DMS114 treated with DMSO at 0.1 percent for 48 hours (cell line): ENCODE measurements at regions not wholly inside any gene's neighbourhood (a gene's known extent, or its start where the extent isn't known, plus 50 kb on each side); places are given as distances from the start of the nearest gene placed in this dataset.

ENCODE experiments used
- DNase-seq: peaks from one replicate; lab custom pipeline; 2025; ENCODE audit not compliant: unreplicated experiment; lab: John Stamatoyannopoulos, UW

GRCh38 chr4:13059019-13059418 lies 425.1 kb downstream of the RAB28 start:
- no peak for DNase-seq

DNA sequence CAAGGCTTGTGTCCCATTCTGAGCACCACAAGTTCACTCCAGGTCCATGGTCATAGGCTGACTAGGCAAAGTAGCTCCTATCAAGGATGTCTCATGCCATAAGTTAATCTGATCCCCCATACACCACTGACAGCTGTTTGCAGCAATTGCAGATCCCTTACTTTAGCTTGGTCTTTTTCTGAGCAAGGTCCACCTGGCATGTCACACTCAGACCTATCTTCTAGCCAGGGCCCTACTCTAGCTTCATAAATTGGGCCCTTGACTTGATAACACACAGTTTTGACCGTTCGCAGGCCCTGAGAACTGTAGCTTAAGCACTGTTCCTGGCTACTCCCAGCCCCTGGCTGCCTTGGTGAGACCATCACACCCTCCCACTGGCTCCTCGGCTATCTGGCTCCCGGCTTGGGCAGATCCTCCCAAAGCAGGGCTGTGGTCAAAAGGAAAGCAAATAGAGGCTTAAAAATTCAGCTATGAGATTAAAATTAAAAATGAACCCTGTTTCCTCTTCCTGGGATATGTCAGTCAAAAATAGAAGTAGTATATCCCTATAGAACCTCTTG lies 427.4 kb downstream of the RAB28 start:
- DNase-seq: no peak

DNA sequence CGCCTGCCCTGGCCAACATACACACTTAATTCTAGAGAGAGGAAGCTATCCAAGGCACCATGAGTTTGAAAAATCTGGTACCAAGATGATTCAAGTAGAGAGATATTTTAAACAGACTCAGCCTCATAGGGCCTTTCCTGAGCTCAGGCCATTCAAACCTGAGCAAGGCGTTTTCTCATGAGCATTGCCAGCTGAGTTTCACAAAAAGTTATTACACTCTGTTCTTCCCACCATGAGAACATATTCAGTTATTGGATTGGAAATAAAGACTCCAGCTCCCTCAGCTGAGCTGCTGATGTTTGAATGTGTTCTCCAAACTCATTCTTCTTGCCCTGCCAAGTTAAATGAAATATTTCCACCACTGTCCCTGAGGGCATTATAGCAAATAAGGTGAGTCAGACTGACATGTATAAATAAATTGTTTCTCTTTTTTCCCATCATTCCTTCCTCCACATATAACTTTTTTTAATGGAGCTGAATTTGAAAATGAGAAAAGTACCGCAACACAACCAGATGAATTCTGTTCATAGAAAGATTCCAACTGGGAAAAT lies 429.6 kb downstream of the RAB28 start:
- no peak for DNase-seq

- DNase-seq: no peak
Observed at GRCh38 chr4:13047591-13047990, 436.5 kb downstream of the RAB28 start.

GRCh38 chr4:13036841-13037240 lies 447.3 kb downstream of the RAB28 start:
- DNase-seq: no peak

GRCh38 chr4:13032936-13033335 lies 451.2 kb downstream of the RAB28 start:
- DNase-seq: no peak

- no peak for DNase-seq
Observed at GRCh38 chr4:13024147-13025105, 459.7 kb downstream of the RAB28 start.

GRCh38 chr4:13007802-13008470 lies 476.2 kb downstream of the RAB28 start:
- no peak for DNase-seq

DNA sequence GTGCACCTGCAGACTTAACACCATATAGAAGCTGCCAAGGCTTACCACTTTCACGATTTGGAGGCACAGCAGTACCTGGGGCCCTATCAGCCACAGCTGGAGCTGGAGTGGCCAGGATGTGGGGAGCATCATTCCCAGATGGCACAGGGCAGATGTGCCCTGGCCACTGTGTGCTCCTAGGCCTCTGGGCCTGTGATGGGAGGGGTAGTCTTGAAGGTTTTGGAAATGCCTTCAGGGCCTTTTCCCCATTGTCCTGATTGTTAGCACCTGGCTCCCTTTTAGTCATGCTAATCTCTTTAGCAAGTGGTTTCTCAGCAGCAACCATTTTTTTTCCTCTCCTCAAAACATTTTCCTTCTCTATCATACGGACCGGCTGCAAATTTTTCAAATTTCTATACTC lies 490.2 kb downstream of the RAB28 start:
- no peak for DNase-seq

DNA sequence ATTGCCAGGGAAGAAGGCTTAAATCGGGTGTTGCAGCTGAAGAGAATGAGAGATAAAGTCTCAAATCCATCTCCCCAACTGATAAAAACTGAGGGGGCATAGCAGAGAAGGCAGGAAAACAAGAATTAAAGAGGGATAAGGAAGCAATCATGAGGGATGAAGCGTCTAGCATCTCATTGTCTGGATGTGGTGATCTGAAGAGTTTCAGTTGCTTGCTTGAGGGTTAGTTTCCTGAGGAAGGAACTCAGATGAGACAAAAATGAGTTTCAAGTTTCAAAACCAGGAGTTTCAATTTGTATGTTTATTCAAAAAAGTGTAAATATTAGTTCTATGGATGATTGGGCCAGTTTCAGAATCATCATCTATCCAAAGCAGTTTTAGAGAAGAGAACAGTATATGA lies 496.9 kb downstream of the RAB28 start:
- no peak for DNase-seq

DNA sequence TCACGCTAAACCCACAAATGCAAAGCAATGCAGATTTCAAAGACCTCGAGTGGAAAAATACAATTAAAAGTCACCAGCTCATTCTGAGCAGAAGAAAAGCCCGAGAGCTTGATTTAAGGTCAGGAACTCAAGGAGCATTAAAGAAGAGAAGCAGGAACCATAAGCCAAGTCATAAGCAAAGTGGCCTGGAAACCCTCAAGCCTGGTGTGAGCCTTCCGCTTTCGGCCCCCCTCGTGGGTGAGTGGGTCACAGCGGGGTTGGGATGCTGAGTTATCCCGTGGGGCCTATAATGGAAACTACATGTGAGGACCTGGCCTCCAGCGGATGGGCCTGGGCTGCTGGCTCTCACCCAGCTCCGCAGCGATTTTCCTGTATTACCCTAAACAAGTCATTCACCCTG lies 504.3 kb downstream of the RAB28 start:
- no peak for DNase-seq

DNA sequence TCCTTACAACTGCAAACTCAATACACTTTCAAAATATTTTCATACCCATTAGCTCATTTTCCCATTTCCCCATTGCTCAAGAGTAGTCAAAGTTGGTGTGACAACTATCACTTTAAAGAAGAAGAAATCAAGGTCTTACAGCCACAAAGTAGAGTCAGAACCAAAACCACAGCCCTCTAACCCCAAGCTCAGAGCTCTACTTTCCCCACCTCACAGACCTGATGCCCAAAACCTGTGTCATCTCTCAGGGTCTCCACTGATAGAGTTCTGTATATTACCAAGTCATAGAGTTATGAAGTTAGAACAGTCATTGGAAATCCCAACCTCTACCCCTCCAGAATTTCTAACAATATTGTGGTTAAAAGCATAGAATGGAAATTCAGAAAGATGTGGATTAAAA lies 505.8 kb downstream of the RAB28 start:
- no peak for DNase-seq

GRCh38 chr4:12975511-12975910 lies 508.6 kb downstream of the RAB28 start:
- DNase-seq: no peak

GRCh38 chr4:12973522-12973921 lies 510.6 kb downstream of the RAB28 start:
- DNase-seq: no peak

DNA sequence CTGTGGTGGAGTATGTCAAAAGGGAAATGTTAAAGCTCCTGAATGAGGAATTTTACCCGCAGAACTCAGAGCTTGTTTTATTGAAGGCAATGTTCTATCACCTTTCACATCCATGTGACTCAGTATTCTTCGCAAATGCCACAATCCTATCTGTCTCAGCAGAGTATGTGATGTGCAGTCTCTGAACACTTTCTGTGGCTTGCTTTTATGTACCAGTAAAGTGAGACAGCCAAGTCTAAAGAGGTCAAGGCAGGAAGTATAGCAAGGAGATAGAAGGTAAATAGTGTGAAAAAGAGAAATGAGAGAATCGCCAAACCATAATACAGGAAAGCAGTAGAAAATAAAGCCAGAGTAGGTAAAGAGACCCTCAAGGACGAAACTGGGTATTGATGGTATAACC lies 515.8 kb downstream of the RAB28 start:
- DNase-seq: no peak

- no peak for DNase-seq
Observed at GRCh38 chr4:12966726-12967125, 517.4 kb downstream of the RAB28 start.

DNA sequence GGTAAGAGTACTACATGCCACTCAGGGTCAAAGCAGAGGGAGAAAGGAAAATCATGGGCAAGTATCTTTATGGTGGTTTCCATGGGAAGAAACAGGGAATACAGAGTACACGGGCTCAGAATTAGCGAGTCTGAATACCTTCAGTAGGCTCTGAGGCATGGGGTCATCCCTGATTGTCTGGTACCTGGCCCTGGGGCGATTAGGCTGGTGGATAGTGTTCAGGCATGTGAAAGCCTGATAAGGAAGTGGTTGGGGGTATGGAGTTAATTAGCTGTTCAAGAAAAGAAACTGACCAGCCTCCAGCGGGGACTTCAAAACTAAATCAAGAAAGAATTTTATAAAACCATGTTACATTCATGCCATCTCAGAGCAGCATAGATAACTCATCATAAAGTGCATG lies 518.8 kb downstream of the RAB28 start:
- DNase-seq: no peak

DNA sequence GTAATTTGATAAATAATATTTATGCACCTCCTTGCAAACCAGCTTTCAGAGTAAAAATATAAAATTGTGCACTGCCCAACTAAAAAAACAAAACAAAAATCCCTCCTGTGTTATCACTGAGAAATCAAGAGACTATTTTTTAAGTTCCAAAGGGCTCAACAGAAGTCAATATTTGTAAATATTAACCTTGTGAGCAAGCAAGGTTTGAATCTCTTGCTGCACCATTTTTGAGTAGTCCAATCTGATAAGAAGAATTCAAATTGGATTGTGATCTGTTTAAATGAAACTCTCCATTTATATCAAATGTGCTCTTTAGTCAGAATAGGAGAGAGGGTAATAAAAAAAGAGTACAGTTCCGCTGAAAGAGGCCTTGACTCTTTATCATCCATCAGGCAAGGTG lies 520.2 kb downstream of the RAB28 start:
- DNase-seq: no peak

DNA sequence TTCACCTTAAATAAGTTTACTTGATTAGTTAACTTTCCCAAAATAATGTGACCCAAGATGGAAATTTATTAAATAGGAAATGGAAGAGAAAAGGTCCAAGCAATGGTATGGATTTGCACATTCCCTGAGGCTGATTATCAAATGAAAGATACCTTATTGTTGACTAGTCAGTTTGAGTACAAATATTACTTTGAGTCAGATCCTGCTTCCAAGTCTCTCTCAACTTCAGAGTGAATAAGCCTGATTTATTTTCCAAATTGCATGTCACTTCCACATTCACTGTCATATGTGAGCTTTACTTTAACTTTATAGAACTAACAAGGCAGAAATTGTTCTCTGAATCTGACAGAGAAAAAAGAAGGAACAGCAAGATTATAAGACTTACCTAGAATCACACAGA lies 520.8 kb downstream of the RAB28 start:
- no peak for DNase-seq

GRCh38 chr4:12961713-12962112 lies 522.4 kb downstream of the RAB28 start:
- no peak for DNase-seq

- DNase-seq: no peak
Observed at GRCh38 chr4:12958436-12958835, 525.7 kb downstream of the RAB28 start.

DNA sequence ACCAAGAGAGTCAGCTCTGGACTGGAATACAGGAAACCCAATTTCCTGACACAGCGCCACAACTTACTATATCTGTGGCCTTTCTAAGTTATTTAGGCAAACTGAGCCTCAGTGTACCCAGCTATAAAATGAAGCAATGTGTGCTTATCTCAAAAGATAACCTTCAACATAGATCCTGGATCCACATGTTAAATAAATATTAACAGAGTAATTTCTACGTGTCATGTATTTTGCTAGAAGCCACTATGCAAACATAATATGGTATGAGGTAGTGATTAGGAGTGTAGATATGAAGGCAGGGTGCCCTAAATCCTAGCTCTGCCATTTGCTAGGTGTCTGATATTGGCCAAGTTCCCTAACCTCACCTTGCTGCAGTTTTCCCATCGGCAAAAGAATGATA lies 527.0 kb downstream of the RAB28 start:
- DNase-seq: no peak
